Hepatocyte (in vitro differentiated cells): ENCODE measurements at regions not wholly inside any gene's neighbourhood (a gene's known extent, or its start where the extent isn't known, plus 50 kb on each side); places are given as distances from the start of the nearest gene placed in this dataset.
A peak's percentile ranks its signal among the peaks of the same experiment; 100 is the strongest.
"Not testable (repeated sequence)": the region's sequence is repeated elsewhere in the genome, so short reads cannot be mapped to it uniquely, and the experiment has no call there.

ENCODE experiments used
- DNase-seq: peaks from one replicate; pipeline ENCODE4 v3.0.0-alpha.2; 2016; ENCODE audit warnings: low spot score
- H2AFZ ChIP-seq: fragments of 200-600 bp; sonication (generic); 2 replicates; pipeline ENCODE4 v1.6.0; 2016; ENCODE audit warnings: antibody characterized with exemption, mild to moderate bottlenecking
- H3K27ac ChIP-seq: fragments of 200-600 bp; sonication (generic); 2 replicates; pipeline ENCODE4 v1.5.1; 2016; ENCODE audit warnings: mild to moderate bottlenecking
- H3K27me3 ChIP-seq: fragments of 200-600 bp; sonication (generic); 2 replicates; pipeline ENCODE4 v1.6.1; 2016
- H3K36me3 ChIP-seq: fragments of 200-600 bp; sonication (generic); replicated peaks from 2 replicates; pipeline ENCODE4 v1.5.1; 2016; ENCODE audit warnings: low read depth; ENCODE audit not compliant: insufficient read depth
- H3K4me1 ChIP-seq: fragments of 200-600 bp; sonication (generic); 2 replicates; pipeline ENCODE4 v1.5.1; 2016; ENCODE audit warnings: mild to moderate bottlenecking, moderate library complexity; ENCODE audit not compliant: insufficient read depth
- H3K4me2 ChIP-seq: fragments of 200-600 bp; sonication (generic); 2 replicates; pipeline ENCODE4 v1.6.0; 2016
- H3K4me3 ChIP-seq: fragments of 200-600 bp; sonication (generic); 2 replicates; pipeline ENCODE4 v1.5.1; 2016; ENCODE audit warnings: mild to moderate bottlenecking
- H3K79me2 ChIP-seq: fragments of 200-600 bp; sonication (generic); 2 replicates; pipeline ENCODE4 v1.6.0; 2017; ENCODE audit warnings: mild to moderate bottlenecking
- H3K9me2 ChIP-seq: fragments of 200-600 bp; sonication (generic); replicated peaks from 2 replicates; pipeline ENCODE4 v1.6.0; 2017; ENCODE audit warnings: mild to moderate bottlenecking; ENCODE audit not compliant: insufficient read depth
- H3K9me3 ChIP-seq: fragments of 200-600 bp; sonication (generic); 2 replicates; pipeline ENCODE4 v1.5.1; 2016; ENCODE audit warnings: low read depth, mild to moderate bottlenecking
- H4K20me1 ChIP-seq: fragments of 200-600 bp; sonication (generic); 2 replicates; pipeline ENCODE4 v1.6.0; 2016; ENCODE audit warnings: mild to moderate bottlenecking; ENCODE audit not compliant: insufficient read depth, poor library complexity, severe bottlenecking
- CTCF ChIP-seq: fragments of 200-600 bp; sonication (generic); IDR thresholded peaks from 2 replicates; pipeline ENCODE4 v1.5.1; 2016; ENCODE audit warnings: antibody characterized with exemption, mild to moderate bottlenecking; ENCODE audit not compliant: poor library complexity
- EZH2 ChIP-seq: fragments of 200-600 bp; sonication (generic); IDR thresholded peaks from 2 replicates; pipeline ENCODE4 v1.6.1; 2016; ENCODE audit warnings: antibody characterized with exemption, mild to moderate bottlenecking, borderline replicate concordance
- EZH2phosphoT487 ChIP-seq: fragments of 200-600 bp; sonication (generic); IDR thresholded peaks from one replicate; pipeline ENCODE4 v1.6.1; 2018; ENCODE audit warnings: antibody characterized with exemption, mild to moderate bottlenecking, low read depth, moderate library complexity; ENCODE audit not compliant: unreplicated experiment, severe bottlenecking
- WGBS: methylation state at CpG from one replicate; pipeline ENCODE4 v1.1.6; 2016; ENCODE audit warnings: low lambda C conversion rate; ENCODE audit errors: missing lambda C conversion rate; 5-methylcytosine and 5-hydroxymethylcytosine counted together

GRCh38 chr16:21521390-21522143 lies 77.8 kb upstream of the METTL9 start:
- H3K27me3 ChIP-seq, H3K9me2 ChIP-seq, H3K9me3 ChIP-seq, H3K4me3 ChIP-seq, H3K36me3 ChIP-seq, H4K20me1 ChIP-seq: not testable (repeated sequence)
- peak; percentile 86 for DNase-seq
- Histone ChIP-seq H3K27ac (peak overlapping the region; percentile 91), H3K4me1 (peaks cover 24% of the 10 kb centered on the region), H3K4me2 (peak overlapping the region; percentile 75), H2AFZ (peak overlapping the region; percentile 54), H3K79me2 (peaks cover 30% of the 10 kb centered on the region)
- TF ChIP-seq CTCF = peak; percentile 26
- 7% methylated on average over 24 of the region's 24 CpGs for WGBS

- Histone ChIP-seq H3K4me1 (peaks cover 20% of the 10 kb centered on the region), H3K79me2 (peaks cover 20% of the 10 kb centered on the region)
- not testable (repeated sequence) for H4K20me1 ChIP-seq, H3K27me3 ChIP-seq, H3K27ac ChIP-seq, H2AFZ ChIP-seq, H3K36me3 ChIP-seq, H3K4me3 ChIP-seq, H3K4me2 ChIP-seq, H3K9me3 ChIP-seq, H3K9me2 ChIP-seq, DNase-seq
- WGBS = 96% methylated on average over 20 of the region's 20 CpGs
Observed at GRCh38 chr16:21522846-21523245, 76.5 kb upstream of the METTL9 start.

- H3K27me3 ChIP-seq = no peaks in the 10 kb centered on the region
- H3K36me3 ChIP-seq = no peaks in the 10 kb centered on the region
- H4K20me1 ChIP-seq = no peaks in the 10 kb centered on the region
- no peak overlapping the region for H3K4me2 ChIP-seq
- H3K27ac ChIP-seq = no peak overlapping the region
- H2AFZ ChIP-seq = no peak overlapping the region
- TF ChIP-seq EZH2phosphoT487 (no peak), EZH2 (no peak), CTCF (no peak)
- no peaks in the 10 kb centered on the region for H3K9me2 ChIP-seq
- H3K9me3 ChIP-seq = no peaks in the 10 kb centered on the region
- DNase-seq = no peak
- H3K79me2 ChIP-seq = peaks cover 13% of the 10 kb centered on the region
- no peak overlapping the region for H3K4me3 ChIP-seq
- H3K4me1 ChIP-seq = peaks cover 16% of the 10 kb centered on the region
- WGBS = 90% methylated on average over 17 of the region's 17 CpGs
Observed at GRCh38 chr16:21523411-21524067, 75.8 kb upstream of the METTL9 start.

- Histone ChIP-seq H2AFZ (no peak overlapping the region), H3K79me2 (peaks cover 7% of the 10 kb centered on the region), H3K4me1 (peaks cover 16% of the 10 kb centered on the region), H3K9me2 (no peaks in the 10 kb centered on the region), H3K36me3 (no peaks in the 10 kb centered on the region), H4K20me1 (no peaks in the 10 kb centered on the region), H3K27me3 (no peaks in the 10 kb centered on the region), H3K27ac (no peak overlapping the region), H3K4me3 (no peak overlapping the region), H3K4me2 (no peak overlapping the region), H3K9me3 (no peaks in the 10 kb centered on the region)
- no peak for DNase-seq
- 90% methylated on average over 9 of the region's 9 CpGs for WGBS
- no peak for TF ChIP-seq CTCF
- TF ChIP-seq EZH2 = no peak
- TF ChIP-seq EZH2phosphoT487 = no peak
Observed at GRCh38 chr16:21524068-21524751, 75.2 kb upstream of the METTL9 start.

- peaks cover 16% of the 10 kb centered on the region for H3K4me1 ChIP-seq
- H2AFZ ChIP-seq, H3K9me3 ChIP-seq, H3K36me3 ChIP-seq, H3K27ac ChIP-seq, DNase-seq, H3K79me2 ChIP-seq, H3K4me2 ChIP-seq, H4K20me1 ChIP-seq, H3K4me3 ChIP-seq, H3K27me3 ChIP-seq, H3K9me2 ChIP-seq: not testable (repeated sequence)
- 98% methylated on average over 1 of the region's 1 CpG for WGBS
Observed at GRCh38 chr16:21524752-21525028, 74.7 kb upstream of the METTL9 start.
